Stomach (tissue), 4 donors: ENCODE measurements at regions not wholly inside any gene's neighbourhood (a gene's known extent, or its start where the extent isn't known, plus 50 kb on each side); places are given as distances from the start of the nearest gene placed in this dataset.

Source experiments
- CTCF ChIP-seq, 7 experiments: fragments of 450-650 bp in 4 of 7; fragments of 200-600 bp in 3 of 7; sonication (generic) in 3 of 7; IDR thresholded peaks; one replicate each; pipeline ENCODE4 v1.5.1; 2016 to 2019; ENCODE audit warnings: antibody characterized with exemption in 7 of 7, control low read depth in 2 of 7, mild to moderate bottlenecking in 1 of 7
- EP300 ChIP-seq: sonication (generic); formaldehyde crosslinking; IDR thresholded peaks from one replicate; pipeline ENCODE4 v1.6.1; 2017; ENCODE audit warnings: antibody characterized with exemption

- no peak for TF ChIP-seq CTCF (IDR thresholded peaks at IDR 0.05)
- no peak for TF ChIP-seq EP300
Observed at GRCh38 chr4:96486563-96486962, 646.7 kb downstream of the PDHA2 start.
